ENCODE measurements at regions not wholly inside any gene's neighbourhood (a gene's known extent, or its start where the extent isn't known, plus 50 kb on each side); places are given as distances from the start of the nearest gene placed in this dataset.
"Not testable (repeated sequence)": the region's sequence is repeated elsewhere in the genome, so short reads cannot be mapped to it uniquely, and the experiment has no call there.

DNA sequence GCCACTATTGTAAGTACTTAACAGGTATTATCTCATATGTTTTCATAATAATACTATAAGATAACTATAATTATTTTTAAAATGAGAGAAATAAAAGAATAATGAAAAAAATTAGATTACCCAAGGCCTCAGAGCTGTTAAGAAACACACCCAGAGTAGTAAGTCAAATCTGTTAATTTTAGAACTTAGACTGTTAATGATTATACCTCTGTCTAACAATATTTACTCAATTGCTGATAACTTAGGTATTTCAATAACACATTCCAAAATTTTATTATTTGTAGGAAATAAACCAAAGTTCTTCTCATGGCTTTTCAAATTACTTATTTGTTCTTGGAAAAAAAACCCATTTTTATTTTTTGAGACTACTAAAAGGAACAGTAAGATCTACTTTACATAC is 227.5 kb upstream of the KCNH7 start:
- no peak for DNase-seq

DNA sequence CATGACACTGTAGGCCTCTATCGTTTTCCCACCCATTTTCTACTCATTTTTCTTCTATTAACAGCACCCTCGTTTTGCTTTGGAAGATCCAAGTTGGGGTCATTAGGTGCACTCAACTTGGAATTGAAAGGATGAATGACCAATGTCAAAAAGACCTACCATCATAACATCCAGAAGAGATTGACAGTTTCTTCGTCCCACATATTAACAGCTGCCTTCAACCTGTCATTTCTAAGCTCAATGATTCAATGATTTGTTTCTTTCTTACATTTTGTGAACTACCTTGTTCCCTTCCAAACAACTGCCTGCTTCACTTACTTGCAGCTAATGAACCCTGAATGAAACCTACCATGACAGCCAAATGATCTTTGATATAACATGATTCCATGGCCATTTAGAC is 224.0 kb upstream of the KCNH7 start:
- no peak for DNase-seq

DNA sequence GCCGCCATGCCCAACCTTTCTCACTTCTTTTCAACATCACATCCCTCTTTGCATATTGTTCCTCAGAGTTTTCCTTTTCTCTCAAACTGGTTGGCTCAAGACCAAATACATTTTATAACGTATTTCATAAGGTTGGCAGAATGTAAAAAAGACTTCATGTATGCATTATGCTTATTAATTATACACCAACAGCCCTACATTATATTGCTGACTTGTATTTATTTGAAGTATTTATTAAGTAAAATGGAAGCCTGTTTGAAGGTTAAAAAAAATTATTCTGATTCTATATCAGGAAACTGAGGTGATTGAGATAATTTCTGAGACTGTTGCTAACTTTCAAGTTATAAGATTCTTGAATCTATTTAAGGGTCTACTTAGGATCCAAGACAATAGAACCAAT is 208.0 kb upstream of the KCNH7 start:
- no peak for DNase-seq

DNA sequence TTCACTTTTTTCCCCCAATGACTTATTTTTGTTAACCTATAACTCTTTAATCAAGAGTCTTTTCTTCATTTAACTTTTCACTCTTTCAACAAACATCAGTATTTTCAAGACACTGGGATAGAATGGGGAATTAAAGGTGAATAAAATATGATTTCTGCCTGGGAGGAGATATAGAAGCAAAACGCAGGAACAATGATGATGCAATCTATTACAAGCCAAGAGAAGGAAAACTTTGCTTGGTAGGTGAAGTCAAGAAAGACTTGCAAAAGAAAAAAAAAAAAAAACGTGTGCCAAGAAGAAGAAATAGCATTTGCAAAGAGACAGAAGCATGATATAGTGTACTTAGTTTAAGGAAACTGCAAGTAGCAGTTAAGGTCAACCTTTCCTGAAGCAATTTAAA is 207.3 kb upstream of the KCNH7 start:
- DNase-seq, result no peak

DNA sequence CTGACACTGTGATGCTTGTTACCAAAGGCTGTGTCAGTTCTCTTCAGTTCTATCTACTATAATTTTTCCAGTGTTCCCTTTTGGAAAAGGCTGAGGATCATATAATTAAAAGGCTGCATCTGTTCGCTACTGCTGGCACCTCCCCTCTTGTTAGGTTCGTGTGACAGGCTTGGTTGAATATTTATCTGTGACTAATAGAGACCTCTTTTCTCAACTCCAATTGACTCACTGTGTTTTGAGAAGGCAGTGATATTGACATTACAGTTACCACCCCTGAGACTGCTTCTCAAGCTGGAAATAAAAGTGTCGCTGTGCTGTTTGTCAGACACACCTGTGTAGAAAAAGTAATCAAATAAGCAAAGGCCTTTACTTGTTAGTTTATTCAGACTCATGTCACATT is 205.5 kb upstream of the KCNH7 start:
- no peak for DNase-seq

DNA sequence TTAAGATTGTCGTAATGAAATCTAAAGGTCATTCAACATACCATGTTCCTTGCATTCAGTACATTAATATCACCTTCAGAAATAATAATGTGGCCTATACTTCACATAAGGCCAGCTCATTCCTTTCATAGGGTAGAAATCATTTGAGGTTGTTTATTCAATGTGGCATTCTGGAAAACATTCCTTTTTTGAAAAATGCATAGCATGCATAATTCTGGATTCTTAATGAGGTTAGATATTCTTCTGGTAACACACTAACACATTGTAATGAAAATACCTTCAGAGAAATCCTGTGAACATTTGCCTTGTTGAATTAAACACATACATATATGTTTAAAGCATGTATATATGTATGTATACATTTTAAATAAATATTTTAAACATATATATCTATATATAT is 204.6 kb upstream of the KCNH7 start:
- no peak for DNase-seq

DNA sequence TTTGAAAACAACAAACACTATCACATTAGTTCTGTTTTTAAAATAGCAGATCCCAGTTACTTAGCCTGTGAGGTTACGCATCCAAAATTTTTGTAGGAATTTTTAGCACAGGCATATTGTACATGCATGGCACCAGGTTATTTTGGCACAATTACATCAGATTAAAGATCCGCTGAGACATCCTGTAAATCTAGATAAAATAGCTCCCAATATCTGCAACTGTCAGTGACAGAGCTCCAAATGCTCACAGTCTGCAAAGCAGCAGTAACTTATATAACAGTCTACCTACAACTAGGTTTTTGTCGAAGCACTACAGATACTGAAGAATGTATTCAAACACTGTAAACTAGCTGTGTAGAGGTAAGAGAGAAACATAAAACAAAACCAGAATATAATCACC is 200.7 kb upstream of the KCNH7 start:
- no peak for DNase-seq

DNA sequence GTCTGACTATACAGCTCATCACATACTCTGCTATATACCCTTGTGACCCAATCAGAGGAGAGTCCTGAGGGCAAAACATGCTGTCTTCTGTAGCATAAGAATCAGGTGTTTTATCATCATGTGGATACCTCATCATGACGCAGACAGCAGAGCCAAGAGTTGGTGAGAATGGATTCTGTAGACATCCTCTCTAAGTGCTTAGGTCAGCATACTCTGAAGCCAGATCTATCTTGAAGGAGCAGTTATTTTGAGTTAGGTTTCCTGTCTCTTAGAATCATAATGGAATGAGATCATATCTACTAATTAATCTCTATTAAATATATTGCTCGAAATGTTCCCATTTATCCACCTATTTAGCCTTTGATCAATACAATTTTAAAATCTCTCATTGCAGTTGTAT is 190.2 kb upstream of the KCNH7 start:
- no peak for DNase-seq

DNA sequence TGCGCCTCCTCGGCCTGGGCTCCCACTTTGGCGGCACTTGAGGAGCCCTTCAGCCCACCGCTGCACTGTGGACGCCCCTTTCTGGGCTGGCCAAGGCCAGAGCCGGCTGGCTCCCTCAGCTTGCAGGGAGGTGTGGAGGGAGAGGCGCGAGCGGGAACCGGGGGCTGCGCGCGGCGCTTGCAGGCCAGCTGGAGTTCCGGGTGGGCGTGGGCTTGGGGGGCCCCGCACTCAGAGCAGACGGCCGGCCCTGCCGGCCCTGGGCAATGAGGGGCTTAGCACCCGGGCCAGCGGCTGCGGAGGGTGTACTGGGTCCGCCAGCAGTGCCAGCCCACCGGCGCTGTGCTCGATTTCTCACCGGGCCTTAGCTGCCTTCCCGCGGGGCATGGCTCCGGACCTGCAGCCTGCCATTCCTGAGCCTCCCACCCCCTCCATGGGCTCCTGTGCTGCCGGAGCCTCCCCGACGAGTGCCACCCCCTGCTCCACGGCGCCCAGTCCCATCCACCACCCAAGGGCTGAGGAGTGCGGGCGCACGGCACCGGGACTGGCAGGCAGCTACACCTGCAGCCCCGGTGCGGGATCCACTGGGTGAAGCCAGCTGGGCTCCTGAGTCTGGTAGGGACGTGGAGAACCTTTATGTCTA is 187.7 kb upstream of the KCNH7 start:
- DNase-seq, result not testable (repeated sequence)

DNA sequence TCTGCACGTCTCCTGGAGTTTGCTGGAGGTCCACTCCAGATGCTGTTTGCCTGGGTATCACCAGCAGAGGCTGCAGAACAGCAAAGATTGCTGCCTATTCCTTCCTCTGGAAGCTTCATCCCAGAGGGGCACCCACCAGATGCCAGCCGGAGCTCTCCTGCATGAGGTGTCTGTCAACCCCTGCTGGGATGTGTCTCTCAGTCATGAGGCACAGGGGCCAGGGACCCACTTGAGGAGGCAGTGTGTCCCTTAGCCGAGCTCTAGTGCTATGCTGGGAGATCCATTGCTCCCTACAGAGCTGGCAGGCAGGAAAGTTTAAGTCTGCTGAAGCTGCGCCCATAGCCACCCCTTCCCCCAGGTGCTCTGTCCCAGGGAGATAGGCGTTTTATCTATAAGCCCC is 178.3 kb upstream of the KCNH7 start:
- not testable (repeated sequence) for DNase-seq

DNA sequence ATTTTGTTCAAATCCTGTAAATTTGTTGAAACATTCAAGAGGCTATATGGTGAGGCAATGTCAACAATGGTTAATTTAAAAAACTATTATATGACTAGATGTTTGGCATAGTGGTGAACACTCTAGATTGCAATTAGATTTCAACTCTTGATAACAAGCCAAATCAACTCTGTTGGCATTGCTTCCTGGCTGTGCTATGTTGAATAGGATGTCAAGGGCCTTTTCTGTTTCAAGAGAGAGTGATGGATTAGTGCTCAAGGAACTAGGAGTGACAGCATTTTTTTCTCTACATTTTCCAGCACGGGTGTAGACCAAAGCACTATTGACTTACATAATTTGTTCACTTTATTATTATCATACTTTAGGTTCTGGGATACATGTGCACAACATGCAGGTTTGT is 172.4 kb upstream of the KCNH7 start:
- no peak for DNase-seq

DNA sequence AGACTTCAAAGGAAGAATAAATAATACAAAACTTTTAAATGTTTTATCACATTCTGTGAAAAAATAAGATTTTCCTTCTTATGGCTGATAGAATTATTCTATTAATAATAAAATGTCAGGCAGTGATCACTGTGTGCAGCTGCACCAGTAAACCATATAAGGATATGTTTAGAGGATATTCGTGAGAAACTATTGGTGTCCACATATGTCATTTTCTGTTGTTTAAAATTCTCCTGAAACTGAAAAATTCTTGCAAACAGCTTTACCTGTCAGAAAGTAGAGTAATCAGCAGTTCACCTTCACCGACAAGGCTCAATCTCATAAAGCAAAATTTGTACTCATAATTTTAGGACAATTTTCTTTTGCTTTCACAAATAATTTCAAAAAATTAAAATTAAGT is 170.1 kb upstream of the KCNH7 start:
- DNase-seq, result no peak

DNA sequence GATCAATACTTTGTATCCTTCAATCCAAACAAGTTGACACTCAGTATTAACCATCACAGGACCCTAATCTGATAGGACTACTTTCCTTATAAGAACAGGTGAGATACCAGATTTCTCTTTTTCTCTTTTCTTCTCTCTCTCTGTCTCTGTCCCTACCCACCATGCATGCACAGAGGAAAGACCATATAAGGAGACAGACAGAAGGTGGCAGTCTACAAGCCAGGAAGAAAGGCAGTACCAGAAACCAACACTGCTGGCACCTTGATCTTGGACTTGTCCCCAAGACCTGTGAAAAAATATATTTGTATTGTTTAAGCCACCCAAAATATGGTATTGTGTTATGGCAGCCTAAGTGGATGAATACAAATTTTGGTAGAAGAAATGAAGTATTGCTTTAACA is 156.2 kb upstream of the KCNH7 start:
- DNase-seq, result no peak

DNA sequence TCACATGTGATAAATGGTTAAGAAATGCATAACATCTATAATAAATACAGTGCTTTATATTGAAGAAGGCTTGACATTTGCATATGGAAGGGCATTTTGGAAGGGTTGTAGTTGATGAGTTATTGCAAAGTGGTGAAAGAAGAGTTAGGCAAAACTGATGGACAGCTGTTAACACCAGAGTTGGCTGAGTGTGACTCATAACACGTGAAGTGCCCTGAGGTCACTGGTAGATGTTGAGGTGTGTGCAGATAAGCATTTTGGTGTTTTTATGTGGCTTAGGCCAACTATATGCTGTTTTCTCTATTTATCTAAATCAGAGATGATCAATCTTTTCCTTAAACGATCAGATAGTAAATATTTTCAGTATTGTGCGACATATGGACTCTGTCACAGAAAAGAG is 154.3 kb upstream of the KCNH7 start:
- DNase-seq, result no peak

DNA sequence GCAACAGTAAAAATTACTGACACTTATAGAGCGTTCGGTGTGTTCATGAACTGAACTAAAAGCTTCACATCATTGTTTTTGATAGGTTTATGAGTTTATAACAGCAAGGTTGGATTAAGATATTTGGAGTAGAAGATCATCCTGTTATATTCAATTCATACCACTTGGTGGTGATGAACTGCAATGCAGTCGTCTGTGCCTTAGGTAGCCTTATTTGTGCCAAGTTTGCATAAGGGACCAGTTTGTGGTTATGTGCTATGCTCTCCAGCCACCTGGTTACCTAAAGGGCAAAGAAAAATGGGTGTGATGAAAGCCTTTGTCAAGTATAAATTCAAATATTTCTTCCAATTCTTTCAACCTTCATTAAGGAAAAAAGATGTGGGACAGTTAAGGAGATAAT is 150.9 kb upstream of the KCNH7 start:
- DNase-seq, result no peak

DNA sequence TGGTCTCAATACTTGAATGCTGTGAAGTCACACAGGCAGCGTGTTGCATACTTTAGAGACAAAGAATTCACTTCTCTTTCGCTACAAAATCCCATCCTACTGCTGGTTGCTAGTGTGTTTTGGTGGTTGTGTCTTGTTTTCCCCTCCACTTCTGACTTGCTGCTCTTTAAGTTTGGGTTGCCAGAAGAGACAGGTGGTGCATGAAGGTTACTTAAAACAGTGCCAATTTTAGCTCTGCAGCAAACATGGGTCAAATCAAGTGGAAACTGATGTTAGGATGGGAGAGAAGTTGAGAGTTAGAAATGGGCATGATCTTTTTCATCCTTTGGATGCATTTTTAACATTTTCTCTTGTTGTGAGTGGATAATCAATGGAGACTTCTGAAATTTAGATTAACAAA is 136.2 kb upstream of the KCNH7 start:
- DNase-seq, result no peak

DNA sequence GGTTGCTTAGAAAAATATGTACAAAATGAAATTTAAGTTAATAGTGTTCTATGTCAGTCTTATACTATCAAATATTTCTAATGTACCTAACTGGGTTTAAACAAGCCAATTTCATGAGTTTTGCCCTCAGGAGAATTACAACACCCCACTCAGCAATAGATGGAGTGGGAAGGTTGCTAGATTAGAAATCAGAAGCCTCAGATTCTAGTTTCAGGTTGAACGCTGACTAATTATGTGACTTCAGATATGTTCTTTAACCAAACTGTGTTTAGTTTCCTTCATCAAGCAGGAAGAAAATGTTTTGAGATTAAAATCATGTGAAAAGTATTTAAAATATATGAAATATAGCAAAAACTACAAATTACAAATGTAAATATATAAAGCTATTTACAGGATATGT is 133.8 kb upstream of the KCNH7 start:
- DNase-seq, result no peak

DNA sequence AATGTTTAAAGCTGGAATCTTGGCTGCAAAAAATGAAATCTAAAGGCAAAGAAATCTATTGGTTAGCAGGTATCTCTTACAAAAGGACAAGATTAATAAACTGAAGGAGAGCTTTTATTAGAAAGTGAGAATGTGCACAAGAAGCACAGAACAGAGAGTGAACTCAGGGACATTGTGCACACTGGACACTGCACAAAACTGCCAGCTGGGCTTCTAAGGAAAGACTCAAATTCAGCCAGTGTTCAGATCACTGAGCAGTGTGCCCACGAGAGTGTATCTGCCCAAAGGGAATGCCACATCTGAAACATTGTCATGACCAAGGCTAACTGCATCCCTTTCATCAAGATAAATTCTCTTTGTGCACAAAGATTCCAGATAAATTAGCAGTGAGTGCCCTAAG is 129.7 kb upstream of the KCNH7 start:
- no peak for DNase-seq

DNA sequence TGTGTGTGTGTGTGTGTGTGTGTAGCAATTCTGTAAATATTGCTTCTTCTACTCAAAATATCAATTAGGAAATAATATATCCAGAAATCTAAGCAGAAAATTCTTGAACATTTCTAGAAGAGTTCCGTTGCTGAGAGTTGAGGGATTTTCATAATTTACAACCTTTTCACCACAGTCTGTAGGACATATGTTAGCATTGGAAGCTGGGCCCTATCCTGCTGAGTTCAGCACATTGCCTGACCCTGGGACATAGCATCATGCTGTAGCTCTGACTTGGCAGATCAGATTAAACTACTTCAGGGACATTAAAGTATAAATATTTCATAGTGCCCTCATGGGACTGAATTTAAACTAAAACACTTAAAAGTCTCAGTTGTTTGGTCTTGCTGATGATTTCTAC is 129.2 kb upstream of the KCNH7 start:
- no peak for DNase-seq

DNA sequence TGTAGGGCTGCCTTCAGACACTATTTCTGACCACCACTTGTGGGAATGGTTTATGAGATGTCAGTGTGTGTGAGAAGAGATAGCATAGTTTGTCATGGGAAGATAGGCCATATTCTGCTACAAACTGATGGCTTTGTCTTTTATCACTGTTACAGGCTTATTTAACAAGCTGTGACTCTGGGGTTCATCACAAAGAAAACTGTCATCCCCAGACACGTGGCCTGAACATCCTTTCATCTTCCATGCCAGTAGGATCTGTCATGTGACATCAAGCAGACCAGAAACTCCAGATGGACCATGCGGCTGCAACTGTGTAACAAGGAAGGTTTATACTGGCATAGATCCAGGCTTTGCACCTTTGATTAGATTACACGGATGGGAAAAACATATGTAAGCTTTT is 128.6 kb upstream of the KCNH7 start:
- DNase-seq, result no peak

DNA sequence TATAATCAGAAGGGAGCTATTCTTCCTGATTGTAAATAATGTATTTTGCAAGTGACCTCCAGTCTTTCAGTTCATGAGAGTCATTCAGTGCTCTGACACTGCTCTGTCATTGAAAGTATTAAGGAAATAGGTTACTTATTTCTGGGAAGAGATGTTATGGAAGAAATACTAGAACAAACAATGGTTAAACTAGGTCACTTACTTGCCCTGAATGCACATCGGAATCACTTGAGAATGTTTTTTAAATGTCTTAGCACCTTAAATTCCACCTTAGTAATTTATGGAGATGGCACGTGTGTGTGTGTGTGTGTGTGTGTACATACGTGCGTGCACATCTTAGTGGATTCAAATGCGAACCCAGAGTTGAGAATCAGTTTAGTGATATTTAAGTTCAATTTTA is 126.6 kb upstream of the KCNH7 start:
- no peak for DNase-seq

DNA sequence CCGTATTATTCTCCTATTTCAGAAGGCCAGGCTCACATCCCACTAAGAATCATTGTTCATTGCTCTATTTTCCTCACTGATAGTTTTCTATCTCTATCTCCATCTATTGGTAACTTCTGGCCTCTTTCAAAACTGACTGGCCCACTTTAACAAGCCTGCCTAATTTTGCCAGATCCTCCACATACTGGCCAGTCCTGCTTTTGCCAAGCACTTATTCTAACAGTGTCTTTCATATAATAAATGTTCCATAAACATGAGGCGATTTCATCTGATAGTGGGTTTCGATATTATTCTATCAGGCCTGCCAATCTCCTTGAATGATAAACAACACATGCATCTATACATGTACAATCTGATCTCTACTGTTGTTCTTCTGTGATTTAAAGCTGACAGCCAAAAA is 125.9 kb upstream of the KCNH7 start:
- no peak for DNase-seq

DNA sequence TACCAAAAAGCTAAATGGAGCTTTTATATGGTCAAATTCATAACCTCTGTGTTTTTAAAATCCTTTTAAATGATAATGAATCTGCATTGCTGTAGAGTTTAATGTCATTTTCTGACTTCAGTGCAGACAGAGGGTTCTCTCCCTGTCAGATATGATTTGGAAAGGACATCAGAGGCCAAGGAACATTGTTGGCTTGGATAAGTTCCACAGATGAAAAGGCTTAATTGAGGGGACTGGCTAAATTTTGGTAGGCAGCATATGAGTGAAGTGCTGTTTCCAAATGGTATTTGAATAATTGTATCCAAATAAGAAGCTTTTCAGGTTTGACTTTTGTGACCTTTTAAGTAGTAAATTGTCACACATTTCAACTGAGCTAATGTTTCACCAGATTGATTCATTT is 124.6 kb upstream of the KCNH7 start:
- DNase-seq, result no peak

DNA sequence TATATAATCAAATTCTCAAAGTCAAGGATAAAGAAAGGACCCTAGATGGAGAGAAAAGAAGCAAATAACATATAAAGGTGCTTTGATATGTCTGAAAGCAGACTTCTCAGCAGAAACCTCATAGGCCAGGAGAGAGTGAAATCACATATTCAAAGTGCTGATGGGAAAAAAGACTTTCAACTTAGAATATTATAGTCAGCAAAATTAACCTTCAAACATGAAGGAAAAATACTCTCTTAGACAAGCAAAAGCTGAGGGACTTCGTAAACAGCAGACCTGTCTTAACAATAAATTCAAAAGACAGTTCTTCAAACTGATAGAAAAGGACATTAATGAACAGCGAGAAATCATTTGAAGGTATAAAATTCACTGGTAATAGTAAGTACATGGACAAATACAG is 107.2 kb upstream of the KCNH7 start:
- DNase-seq, result no peak

DNA sequence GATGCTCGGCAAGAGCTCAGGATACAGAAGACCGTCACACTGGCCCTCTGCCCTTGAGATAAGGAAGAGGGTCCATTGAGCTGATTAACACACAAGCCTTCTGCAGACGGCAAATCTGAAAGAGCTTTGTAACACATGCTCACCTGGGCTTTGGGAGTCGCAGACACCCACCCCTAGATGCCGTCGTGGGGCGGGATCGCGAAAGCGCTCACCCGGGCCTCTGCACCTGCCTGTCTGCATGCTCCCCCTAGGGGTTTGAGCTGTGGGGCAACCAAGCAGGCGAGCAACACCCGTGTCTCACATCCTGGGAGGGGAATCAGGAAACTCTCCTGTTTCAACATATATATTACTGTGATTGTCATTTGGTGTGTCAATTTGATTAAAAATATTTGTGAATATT is 99.8 kb upstream of the KCNH7 start:
- DNase-seq, result no peak

DNA sequence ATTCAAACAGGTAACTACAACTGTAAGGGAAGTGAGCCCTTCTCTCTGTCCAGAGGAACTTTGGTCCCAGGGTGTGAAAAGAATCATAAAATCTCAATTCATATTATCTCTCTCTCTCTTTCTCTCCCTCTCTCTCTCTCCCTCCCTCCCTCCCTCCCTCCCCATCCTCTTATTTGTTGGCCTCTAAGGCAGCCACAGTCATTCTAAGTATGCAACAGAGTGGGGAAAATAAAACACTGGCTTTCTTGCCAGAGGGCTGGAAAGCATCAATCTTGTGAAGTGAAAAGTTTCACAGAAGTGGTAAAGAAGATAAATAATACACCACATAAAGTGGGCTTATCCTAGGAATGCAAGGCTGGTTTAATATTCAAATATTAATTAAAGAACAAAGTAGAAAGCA is 95.6 kb upstream of the KCNH7 start:
- peak; percentile 16 for DNase-seq

Measured in fibroblast of skin of abdomen (primary cell).